GM23338 (cell line): ENCODE measurements at regions not wholly inside any gene's neighbourhood (a gene's known extent, or its start where the extent isn't known, plus 50 kb on each side); places are given as distances from the start of the nearest gene placed in this dataset.

Experiments used
- ATAC-seq: fragments of 200-7000 bp; cut with Tn5 transposase; 3 replicates; pipeline ENCODE4 v1.9.1; 2020
- DNase-seq: peaks from one replicate; pipeline ENCODE4 v3.0.0-alpha.2; 2015; ENCODE audit warnings: low spot score
- H2AFZ ChIP-seq: fragments of 200-600 bp; sonication (generic); 2 replicates; pipeline ENCODE4 v1.8.0; 2016; ENCODE audit warnings: antibody characterized with exemption, mild to moderate bottlenecking, moderate library complexity
- H3F3A ChIP-seq: fragments of 200-600 bp; sonication (generic); replicated peaks from 2 replicates; pipeline ENCODE4 v1.8.0; 2017; ENCODE audit warnings: antibody characterized with exemption, mixed run types, low read depth
- H3K27ac ChIP-seq: fragments of 200-600 bp; sonication (generic); 2 replicates; pipeline ENCODE4 v1.6.1; 2016; ENCODE audit warnings: low read depth
- H3K27me3 ChIP-seq: fragments of 200-600 bp; sonication (generic); 2 replicates; pipeline ENCODE4 v1.8.0; 2016; ENCODE audit warnings: mild to moderate bottlenecking, mixed run types, moderate library complexity; ENCODE audit not compliant: insufficient read depth
- H3K36me3 ChIP-seq: fragments of 200-600 bp; sonication (generic); 2 replicates; pipeline ENCODE4 v1.8.0; 2016; ENCODE audit warnings: mild to moderate bottlenecking; ENCODE audit not compliant: insufficient read depth
- H3K4me1 ChIP-seq: fragments of 200-600 bp; sonication (generic); 2 replicates; pipeline ENCODE4 v1.8.0; 2016; ENCODE audit warnings: mild to moderate bottlenecking, moderate library complexity; ENCODE audit not compliant: insufficient read depth
- H3K4me2 ChIP-seq: fragments of 200-600 bp; sonication (generic); 2 replicates; pipeline ENCODE4 v1.7.1; 2017; ENCODE audit warnings: mixed run types
- H3K4me3 ChIP-seq: fragments of 200-600 bp; sonication (generic); 2 replicates; pipeline ENCODE4 v1.6.1; 2016; ENCODE audit warnings: mixed run types
- H3K79me2 ChIP-seq: fragments of 200-600 bp; sonication (generic); replicated peaks from 2 replicates; pipeline ENCODE4 v1.8.0; 2017; ENCODE audit warnings: mild to moderate bottlenecking; ENCODE audit not compliant: insufficient read depth
- H3K9me2 ChIP-seq: fragments of 200-600 bp; sonication (generic); 2 replicates; pipeline ENCODE4 v1.8.0; 2017; ENCODE audit not compliant: insufficient read depth
- H4K20me1 ChIP-seq: fragments of 200-600 bp; sonication (generic); replicated peaks from 2 replicates; pipeline ENCODE4 v1.8.0; 2017; ENCODE audit warnings: mild to moderate bottlenecking; ENCODE audit not compliant: insufficient read depth
- H3K27ac Mint-ChIP-seq: 2 replicates; pipeline ENCODE4 v1.8.0; 2020; ENCODE audit warnings: inconsistent platforms, mild to moderate bottlenecking, moderate library complexity, mixed read lengths
- H3K27me3 Mint-ChIP-seq: 3 replicates; pipeline ENCODE4 v1.8.0; 2022; ENCODE audit warnings: low read depth, mild to moderate bottlenecking, moderate library complexity, mixed read lengths, inconsistent platforms; ENCODE audit not compliant: insufficient read depth, poor library complexity
- H3K36me3 Mint-ChIP-seq: 3 replicates; pipeline ENCODE4 v1.8.0; 2021; ENCODE audit warnings: low read depth, mild to moderate bottlenecking, inconsistent platforms, moderate library complexity, mixed read lengths
- H3K4me1 Mint-ChIP-seq: 3 replicates; pipeline ENCODE4 v1.8.0; 2020; ENCODE audit warnings: mild to moderate bottlenecking, inconsistent platforms, mixed read lengths
- H3K4me3 Mint-ChIP-seq: 3 replicates; pipeline ENCODE4 v1.8.0; 2021; ENCODE audit warnings: moderate library complexity, mild to moderate bottlenecking, inconsistent platforms, mixed read lengths
- H3K9me3 Mint-ChIP-seq: 3 replicates; pipeline ENCODE4 v1.8.0; 2020; ENCODE audit warnings: moderate library complexity, mild to moderate bottlenecking, inconsistent platforms, mixed read lengths
- CREB1 ChIP-seq: fragments of 250-450 bp; sonication (Bioruptor Pico); IDR thresholded peaks from 2 replicates; pipeline ENCODE4 v1.5.0; 2020; ENCODE audit warnings: low read depth, mild to moderate bottlenecking, moderate library complexity
- EZH2 ChIP-seq: fragments of 200-600 bp; sonication (generic); IDR thresholded peaks from one replicate; pipeline ENCODE4 v1.8.0; 2017; ENCODE audit warnings: antibody characterized with exemption, mild to moderate bottlenecking, low read depth; ENCODE audit not compliant: unreplicated experiment
- EZH2phosphoT487 ChIP-seq: fragments of 200-600 bp; sonication (generic); IDR thresholded peaks from one replicate; pipeline ENCODE4 v1.8.1; 2018; ENCODE audit warnings: antibody characterized with exemption; ENCODE audit not compliant: unreplicated experiment
- JUNB ChIP-seq: IDR thresholded peaks from one replicate; pipeline ENCODE4 v1.6.1; 2016; ENCODE audit warnings: antibody characterized with exemption; ENCODE audit not compliant: unreplicated experiment
- NANOG ChIP-seq: IDR thresholded peaks from 2 replicates; pipeline ENCODE4 v1.6.1; 2016; ENCODE audit warnings: antibody characterized with exemption, borderline replicate concordance
- POLR2AphosphoS5 ChIP-seq: IDR thresholded peaks from 2 replicates; pipeline ENCODE4 v1.6.1; 2016; ENCODE audit warnings: antibody characterized with exemption, low read depth
- STAT1 ChIP-seq: IDR thresholded peaks from one replicate; pipeline ENCODE4 v1.6.1; 2016; ENCODE audit warnings: antibody characterized with exemption; ENCODE audit not compliant: unreplicated experiment
- ZNF114 ChIP-seq: fragments of 250-450 bp; sonication (Bioruptor Pico); IDR thresholded peaks from 2 replicates; pipeline ENCODE4 v1.5.0; 2020; ENCODE audit warnings: mild to moderate bottlenecking, moderate library complexity
- ZNF331 ChIP-seq: fragments of 250-450 bp; sonication (Bioruptor Pico); IDR thresholded peaks from 2 replicates; pipeline ENCODE4 v1.5.0; 2020; ENCODE audit warnings: low read depth, mild to moderate bottlenecking, moderate library complexity
- TF ChIP-seq, protein P1 (sequence below), 2 experiments: fragments of 200-600 bp in 1 of 2; sonication (generic) in 1 of 2; conservative IDR thresholded peaks; 2 replicates each; pipeline versions ENCODE4 v1.5.1 to v1.6.1; 2016 to 2017; ENCODE audit warnings: antibody characterized with exemption in 2 of 2, low read depth in 2 of 2, mild to moderate bottlenecking in 2 of 2, moderate library complexity in 1 of 2
- TF ChIP-seq, protein P2 (sequence below): IDR thresholded peaks from 2 replicates; pipeline ENCODE4 v1.6.1; 2016; ENCODE audit warnings: antibody characterized with exemption
- TF ChIP-seq, protein P3 (sequence below): fragments of 250-450 bp; sonication (Bioruptor Pico); IDR thresholded peaks from 2 replicates; pipeline ENCODE4 v1.5.0; 2020; ENCODE audit warnings: mild to moderate bottlenecking, moderate library complexity
- TF ChIP-seq, protein P4 (sequence below): IDR thresholded peaks from one replicate; pipeline ENCODE4 v1.6.1; 2018; ENCODE audit warnings: antibody characterized with exemption; ENCODE audit not compliant: unreplicated experiment

DNA sequence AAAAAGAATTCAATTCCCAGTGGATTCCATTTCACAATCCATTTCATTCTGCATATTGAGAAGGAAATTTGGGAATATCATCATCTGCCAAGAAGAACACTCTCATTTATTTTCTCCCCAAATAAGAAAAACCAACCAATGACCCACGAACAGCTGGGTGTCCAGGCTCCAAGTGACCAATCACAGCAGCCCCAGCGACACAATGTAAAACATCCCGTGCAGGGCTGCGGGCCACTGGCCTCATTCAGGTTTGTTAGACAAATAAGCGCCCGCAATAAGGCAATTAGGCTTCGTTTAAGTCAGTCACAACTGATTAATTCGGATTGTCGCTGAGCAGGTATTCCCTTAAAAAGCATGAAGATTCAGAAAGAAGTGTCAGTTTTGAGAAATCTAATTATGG, 378.6 kb downstream of the EIPR1 start:
- H3K36me3 Mint-ChIP-seq, result no peaks in the 10 kb centered on the region
- peak; percentile 11 for DNase-seq
- no peak overlapping the region for H3K4me3 Mint-ChIP-seq

More for the DNA sequence above, 378.6 kb downstream of the EIPR1 start:
- H3K27me3 Mint-ChIP-seq, result no peaks in the 10 kb centered on the region
- H3K4me1 Mint-ChIP-seq, result peaks cover 4% of the 10 kb centered on the region; the same call in 1 of the 3 replicates
- no peaks in the 10 kb centered on the region for H3K27me3 ChIP-seq
- H4K20me1 ChIP-seq, result no peaks in the 10 kb centered on the region
- no peaks in the 10 kb centered on the region for H3F3A ChIP-seq
- H3K9me3 Mint-ChIP-seq, result no peaks in the 10 kb centered on the region
- no peak overlapping the region for H3K27ac ChIP-seq
- no peaks in the 10 kb centered on the region for H3K4me1 ChIP-seq
- no peaks in the 10 kb centered on the region for H3K79me2 ChIP-seq
- no peak overlapping the region for H2AFZ ChIP-seq
- H3K36me3 ChIP-seq, result no peaks in the 10 kb centered on the region
- H3K4me3 ChIP-seq, result no peak overlapping the region
- H3K27ac Mint-ChIP-seq, result no peak overlapping the region
- H3K9me2 ChIP-seq, result no peaks in the 10 kb centered on the region
- TF ChIP-seq EZH2phosphoT487 (no peak), POLR2AphosphoS5 (no peak), STAT1 (no peak), ZNF114 (CRISPR knock-in tag) (no peak), EZH2 (no peak), ZNF331 (CRISPR knock-in tag) (no peak), CREB1 (CRISPR knock-in tag) (no peak), NANOG (no peak), JUNB (no peak)
- TF ChIP-seq, protein P1, sequence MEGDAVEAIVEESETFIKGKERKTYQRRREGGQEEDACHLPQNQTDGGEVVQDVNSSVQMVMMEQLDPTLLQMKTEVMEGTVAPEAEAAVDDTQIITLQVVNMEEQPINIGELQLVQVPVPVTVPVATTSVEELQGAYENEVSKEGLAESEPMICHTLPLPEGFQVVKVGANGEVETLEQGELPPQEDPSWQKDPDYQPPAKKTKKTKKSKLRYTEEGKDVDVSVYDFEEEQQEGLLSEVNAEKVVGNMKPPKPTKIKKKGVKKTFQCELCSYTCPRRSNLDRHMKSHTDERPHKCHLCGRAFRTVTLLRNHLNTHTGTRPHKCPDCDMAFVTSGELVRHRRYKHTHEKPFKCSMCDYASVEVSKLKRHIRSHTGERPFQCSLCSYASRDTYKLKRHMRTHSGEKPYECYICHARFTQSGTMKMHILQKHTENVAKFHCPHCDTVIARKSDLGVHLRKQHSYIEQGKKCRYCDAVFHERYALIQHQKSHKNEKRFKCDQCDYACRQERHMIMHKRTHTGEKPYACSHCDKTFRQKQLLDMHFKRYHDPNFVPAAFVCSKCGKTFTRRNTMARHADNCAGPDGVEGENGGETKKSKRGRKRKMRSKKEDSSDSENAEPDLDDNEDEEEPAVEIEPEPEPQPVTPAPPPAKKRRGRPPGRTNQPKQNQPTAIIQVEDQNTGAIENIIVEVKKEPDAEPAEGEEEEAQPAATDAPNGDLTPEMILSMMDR (conservative IDR thresholded peaks at IDR 0.05; ENCODE audit: low read depth in 2 of 2), result no peak
- TF ChIP-seq, protein P2, sequence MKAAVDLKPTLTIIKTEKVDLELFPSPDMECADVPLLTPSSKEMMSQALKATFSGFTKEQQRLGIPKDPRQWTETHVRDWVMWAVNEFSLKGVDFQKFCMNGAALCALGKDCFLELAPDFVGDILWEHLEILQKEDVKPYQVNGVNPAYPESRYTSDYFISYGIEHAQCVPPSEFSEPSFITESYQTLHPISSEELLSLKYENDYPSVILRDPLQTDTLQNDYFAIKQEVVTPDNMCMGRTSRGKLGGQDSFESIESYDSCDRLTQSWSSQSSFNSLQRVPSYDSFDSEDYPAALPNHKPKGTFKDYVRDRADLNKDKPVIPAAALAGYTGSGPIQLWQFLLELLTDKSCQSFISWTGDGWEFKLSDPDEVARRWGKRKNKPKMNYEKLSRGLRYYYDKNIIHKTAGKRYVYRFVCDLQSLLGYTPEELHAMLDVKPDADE, result no peak
- TF ChIP-seq, protein P3, sequence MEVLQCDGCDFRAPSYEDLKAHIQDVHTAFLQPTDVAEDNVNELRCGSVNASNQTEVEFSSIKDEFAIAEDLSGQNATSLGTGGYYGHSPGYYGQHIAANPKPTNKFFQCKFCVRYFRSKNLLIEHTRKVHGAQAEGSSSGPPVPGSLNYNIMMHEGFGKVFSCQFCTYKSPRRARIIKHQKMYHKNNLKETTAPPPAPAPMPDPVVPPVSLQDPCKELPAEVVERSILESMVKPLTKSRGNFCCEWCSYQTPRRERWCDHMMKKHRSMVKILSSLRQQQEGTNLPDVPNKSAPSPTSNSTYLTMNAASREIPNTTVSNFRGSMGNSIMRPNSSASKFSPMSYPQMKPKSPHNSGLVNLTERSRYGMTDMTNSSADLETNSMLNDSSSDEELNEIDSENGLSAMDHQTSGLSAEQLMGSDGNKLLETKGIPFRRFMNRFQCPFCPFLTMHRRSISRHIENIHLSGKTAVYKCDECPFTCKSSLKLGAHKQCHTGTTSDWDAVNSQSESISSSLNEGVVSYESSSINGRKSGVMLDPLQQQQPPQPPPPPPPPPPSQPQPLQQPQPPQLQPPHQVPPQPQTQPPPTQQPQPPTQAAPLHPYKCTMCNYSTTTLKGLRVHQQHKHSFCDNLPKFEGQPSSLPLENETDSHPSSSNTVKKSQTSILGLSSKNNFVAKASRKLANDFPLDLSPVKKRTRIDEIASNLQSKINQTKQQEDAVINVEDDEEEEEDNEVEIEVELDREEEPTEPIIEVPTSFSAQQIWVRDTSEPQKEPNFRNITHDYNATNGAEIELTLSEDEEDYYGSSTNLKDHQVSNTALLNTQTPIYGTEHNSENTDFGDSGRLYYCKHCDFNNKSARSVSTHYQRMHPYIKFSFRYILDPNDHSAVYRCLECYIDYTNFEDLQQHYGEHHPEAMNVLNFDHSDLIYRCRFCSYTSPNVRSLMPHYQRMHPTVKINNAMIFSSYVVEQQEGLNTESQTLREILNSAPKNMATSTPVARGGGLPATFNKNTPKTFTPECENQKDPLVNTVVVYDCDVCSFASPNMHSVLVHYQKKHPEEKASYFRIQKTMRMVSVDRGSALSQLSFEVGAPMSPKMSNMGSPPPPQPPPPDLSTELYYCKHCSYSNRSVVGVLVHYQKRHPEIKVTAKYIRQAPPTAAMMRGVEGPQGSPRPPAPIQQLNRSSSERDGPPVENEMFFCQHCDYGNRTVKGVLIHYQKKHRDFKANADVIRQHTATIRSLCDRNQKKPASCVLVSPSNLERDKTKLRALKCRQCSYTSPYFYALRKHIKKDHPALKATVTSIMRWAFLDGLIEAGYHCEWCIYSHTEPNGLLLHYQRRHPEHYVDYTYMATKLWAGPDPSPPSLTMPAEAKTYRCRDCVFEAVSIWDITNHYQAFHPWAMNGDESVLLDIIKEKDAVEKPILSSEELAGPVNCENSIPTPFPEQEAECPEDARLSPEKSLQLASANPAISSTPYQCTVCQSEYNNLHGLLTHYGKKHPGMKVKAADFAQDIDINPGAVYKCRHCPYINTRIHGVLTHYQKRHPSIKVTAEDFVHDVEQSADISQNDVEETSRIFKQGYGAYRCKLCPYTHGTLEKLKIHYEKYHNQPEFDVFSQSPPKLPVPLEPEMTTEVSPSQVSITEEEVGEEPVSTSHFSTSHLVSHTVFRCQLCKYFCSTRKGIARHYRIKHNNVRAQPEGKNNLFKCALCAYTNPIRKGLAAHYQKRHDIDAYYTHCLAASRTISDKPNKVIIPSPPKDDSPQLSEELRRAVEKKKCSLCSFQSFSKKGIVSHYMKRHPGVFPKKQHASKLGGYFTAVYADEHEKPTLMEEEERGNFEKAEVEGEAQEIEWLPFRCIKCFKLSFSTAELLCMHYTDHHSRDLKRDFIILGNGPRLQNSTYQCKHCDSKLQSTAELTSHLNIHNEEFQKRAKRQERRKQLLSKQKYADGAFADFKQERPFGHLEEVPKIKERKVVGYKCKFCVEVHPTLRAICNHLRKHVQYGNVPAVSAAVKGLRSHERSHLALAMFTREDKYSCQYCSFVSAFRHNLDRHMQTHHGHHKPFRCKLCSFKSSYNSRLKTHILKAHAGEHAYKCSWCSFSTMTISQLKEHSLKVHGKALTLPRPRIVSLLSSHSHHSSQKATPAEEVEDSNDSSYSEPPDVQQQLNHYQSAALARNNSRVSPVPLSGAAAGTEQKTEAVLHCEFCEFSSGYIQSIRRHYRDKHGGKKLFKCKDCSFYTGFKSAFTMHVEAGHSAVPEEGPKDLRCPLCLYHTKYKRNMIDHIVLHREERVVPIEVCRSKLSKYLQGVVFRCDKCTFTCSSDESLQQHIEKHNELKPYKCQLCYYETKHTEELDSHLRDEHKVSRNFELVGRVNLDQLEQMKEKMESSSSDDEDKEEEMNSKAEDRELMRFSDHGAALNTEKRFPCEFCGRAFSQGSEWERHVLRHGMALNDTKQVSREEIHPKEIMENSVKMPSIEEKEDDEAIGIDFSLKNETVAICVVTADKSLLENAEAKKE (CRISPR knock-in tag), result no peak
- TF ChIP-seq, protein P4, sequence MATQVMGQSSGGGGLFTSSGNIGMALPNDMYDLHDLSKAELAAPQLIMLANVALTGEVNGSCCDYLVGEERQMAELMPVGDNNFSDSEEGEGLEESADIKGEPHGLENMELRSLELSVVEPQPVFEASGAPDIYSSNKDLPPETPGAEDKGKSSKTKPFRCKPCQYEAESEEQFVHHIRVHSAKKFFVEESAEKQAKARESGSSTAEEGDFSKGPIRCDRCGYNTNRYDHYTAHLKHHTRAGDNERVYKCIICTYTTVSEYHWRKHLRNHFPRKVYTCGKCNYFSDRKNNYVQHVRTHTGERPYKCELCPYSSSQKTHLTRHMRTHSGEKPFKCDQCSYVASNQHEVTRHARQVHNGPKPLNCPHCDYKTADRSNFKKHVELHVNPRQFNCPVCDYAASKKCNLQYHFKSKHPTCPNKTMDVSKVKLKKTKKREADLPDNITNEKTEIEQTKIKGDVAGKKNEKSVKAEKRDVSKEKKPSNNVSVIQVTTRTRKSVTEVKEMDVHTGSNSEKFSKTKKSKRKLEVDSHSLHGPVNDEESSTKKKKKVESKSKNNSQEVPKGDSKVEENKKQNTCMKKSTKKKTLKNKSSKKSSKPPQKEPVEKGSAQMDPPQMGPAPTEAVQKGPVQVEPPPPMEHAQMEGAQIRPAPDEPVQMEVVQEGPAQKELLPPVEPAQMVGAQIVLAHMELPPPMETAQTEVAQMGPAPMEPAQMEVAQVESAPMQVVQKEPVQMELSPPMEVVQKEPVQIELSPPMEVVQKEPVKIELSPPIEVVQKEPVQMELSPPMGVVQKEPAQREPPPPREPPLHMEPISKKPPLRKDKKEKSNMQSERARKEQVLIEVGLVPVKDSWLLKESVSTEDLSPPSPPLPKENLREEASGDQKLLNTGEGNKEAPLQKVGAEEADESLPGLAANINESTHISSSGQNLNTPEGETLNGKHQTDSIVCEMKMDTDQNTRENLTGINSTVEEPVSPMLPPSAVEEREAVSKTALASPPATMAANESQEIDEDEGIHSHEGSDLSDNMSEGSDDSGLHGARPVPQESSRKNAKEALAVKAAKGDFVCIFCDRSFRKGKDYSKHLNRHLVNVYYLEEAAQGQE, result no peak
- H3K4me2 ChIP-seq, result no peak overlapping the region
- ATAC-seq, result no peak
